ENCODE measurements at regions not wholly inside any gene's neighbourhood (a gene's known extent, or its start where the extent isn't known, plus 50 kb on each side); places are given as distances from the start of the nearest gene placed in this dataset.

- Histone ChIP-seq H3K4me1 (peaks cover 0 to 16% (median 10%) of the 10 kb centered on the region in 4 donors), H3K36me3 (no peaks in the 10 kb centered on the region), H3K27me3 (no peaks in the 10 kb centered on the region), H3K4me3 (no peak overlapping the region), H3K27ac (replicated peaks in 1 of 4) (no peak overlapping the region), H3K9me3 (no peaks in the 10 kb centered on the region)
- intact Hi-C loops (cut with DNase I) = no loop called here
- TF ChIP-seq POLR2AphosphoS5 (IDR thresholded peaks at IDR 0.05) (no peak), CTCF (IDR thresholded peaks at IDR 0.05) (no peak), POLR2A (IDR thresholded peaks at IDR 0.05; ENCODE audit: low read depth) (no peak), EP300 (IDR thresholded peaks at IDR 0.05) (no peak)
- no peak for DNase-seq (ENCODE audit: extremely low spot score)
- WGBS = 94% methylated on average over 5 of the region's 5 CpGs
These were observed 264.6 kb upstream of the THUMPD2 start for GRCh38 chr2:40043641-40044040.

- 91% methylated on average over 4 of the region's 4 CpGs for WGBS
- no peak overlapping the region for H3K27ac ChIP-seq (replicated peaks in 1 of 4)
- intact Hi-C loops (cut with DNase I) = no loop called here
- H3K27me3 ChIP-seq = no peaks in the 10 kb centered on the region
- H3K4me3 ChIP-seq = no peak overlapping the region
- H3K36me3 ChIP-seq = no peaks in the 10 kb centered on the region
- H3K9me3 ChIP-seq = no peaks in the 10 kb centered on the region
- TF ChIP-seq POLR2AphosphoS5 (IDR thresholded peaks at IDR 0.05) = no peak
- TF ChIP-seq EP300 (IDR thresholded peaks at IDR 0.05) = no peak
- TF ChIP-seq POLR2A (IDR thresholded peaks at IDR 0.05; ENCODE audit: low read depth) = no peak
- no peak for TF ChIP-seq CTCF (IDR thresholded peaks at IDR 0.05)
- DNase-seq (ENCODE audit: extremely low spot score) = no peak
- H3K4me1 ChIP-seq = peaks cover 0 to 20% (median 13%) of the 10 kb centered on the region in 4 donors
These were observed 264.1 kb upstream of the THUMPD2 start for GRCh38 chr2:40043191-40043590.

- 56% methylated on average over 6 of the region's 6 CpGs for WGBS
- Histone ChIP-seq H3K4me3 (no peak overlapping the region), H3K36me3 (no peaks in the 10 kb centered on the region), H3K4me1 (peaks cover 0 to 20% (median 13%) of the 10 kb centered on the region in 4 donors), H3K27ac (replicated peaks in 1 of 4) (no peak overlapping the region), H3K9me3 (no peaks in the 10 kb centered on the region), H3K27me3 (no peaks in the 10 kb centered on the region)
- DNase-seq (ENCODE audit: extremely low spot score) = no peak
- no peak for TF ChIP-seq POLR2AphosphoS5 (IDR thresholded peaks at IDR 0.05)
- no peak for TF ChIP-seq CTCF (IDR thresholded peaks at IDR 0.05)
- TF ChIP-seq POLR2A (IDR thresholded peaks at IDR 0.05; ENCODE audit: low read depth) = no peak
- TF ChIP-seq EP300 (IDR thresholded peaks at IDR 0.05) = no peak
- intact Hi-C loops (cut with DNase I) = no loop called here
These were observed 262.6 kb upstream of the THUMPD2 start for GRCh38 chr2:40041422-40042382.

- H3K4me1 ChIP-seq = peaks cover 0 to 20% (median 13%) of the 10 kb centered on the region in 4 donors
- TF ChIP-seq EP300 (IDR thresholded peaks at IDR 0.05) = no peak
- no peak for TF ChIP-seq POLR2AphosphoS5 (IDR thresholded peaks at IDR 0.05)
- no peak for TF ChIP-seq CTCF (IDR thresholded peaks at IDR 0.05)
- no peak for TF ChIP-seq POLR2A (IDR thresholded peaks at IDR 0.05; ENCODE audit: low read depth)
- H3K4me3 ChIP-seq = no peak overlapping the region
- H3K9me3 ChIP-seq = peaks cover 0 to 3% (median 0%) of the 10 kb centered on the region in 4 donors
- intact Hi-C loops (cut with DNase I) = no loop called here
- no peak for DNase-seq (ENCODE audit: extremely low spot score)
- no peaks in the 10 kb centered on the region for H3K27me3 ChIP-seq
- no peaks in the 10 kb centered on the region for H3K36me3 ChIP-seq
- no peak overlapping the region for H3K27ac ChIP-seq (replicated peaks in 1 of 4)
These were observed 260.5 kb upstream of the THUMPD2 start for GRCh38 chr2:40039549-40039948.

Measured in esophagus muscularis mucosa (tissue), 4 donors.